ENCODE measurements at regions not wholly inside any gene's neighbourhood (a gene's known extent, or its start where the extent isn't known, plus 50 kb on each side); places are given as distances from the start of the nearest gene placed in this dataset.

- H3K9me3 ChIP-seq (ENCODE audit: insufficient read depth, low read depth, low read length): no peaks in the 10 kb centered on the region
- H3K27me3 ChIP-seq (ENCODE audit: insufficient read depth, low read length, poor library complexity, severe bottlenecking): no peaks in the 10 kb centered on the region
- H3K4me2 ChIP-seq (ENCODE audit: low read depth, low read length, poor library complexity, severe bottlenecking): no peak overlapping the region
- no peaks in the 10 kb centered on the region for H3K36me3 ChIP-seq (ENCODE audit: insufficient read depth, low read length)
- H3F3A ChIP-seq (ENCODE audit: low read depth): no peaks in the 10 kb centered on the region
- H4K20me1 ChIP-seq (ENCODE audit: insufficient read depth, low read length, poor library complexity, severe bottlenecking): no peaks in the 10 kb centered on the region
- H3K79me2 ChIP-seq (ENCODE audit: insufficient read depth, low read length): no peaks in the 10 kb centered on the region
- H3K9me2 ChIP-seq (replicated peaks; ENCODE audit: low read depth, low read length): no peaks in the 10 kb centered on the region
- no peak overlapping the region for H3K9ac ChIP-seq (ENCODE audit: low read depth, low read length, poor library complexity, severe bottlenecking)
- no peak for TF ChIP-seq CTCF (conservative IDR thresholded peaks at IDR 0.05; ENCODE audit: low read length)
- TF ChIP-seq EZH2phosphoT487 (IDR thresholded peaks at IDR 0.05; ENCODE audit: borderline replicate concordance): no peak
- H3K4me1 ChIP-seq (ENCODE audit: insufficient read depth, low read length, poor library complexity, severe bottlenecking): no peaks in the 10 kb centered on the region
- no peak overlapping the region for H2AFZ ChIP-seq (ENCODE audit: low read length)
- H3K4me3 ChIP-seq (ENCODE audit: low read length, poor library complexity, severe bottlenecking): no peak overlapping the region
Observed at GRCh38 chr11:104781037-104781436, 117.2 kb downstream of the CASP12 start.

DNA sequence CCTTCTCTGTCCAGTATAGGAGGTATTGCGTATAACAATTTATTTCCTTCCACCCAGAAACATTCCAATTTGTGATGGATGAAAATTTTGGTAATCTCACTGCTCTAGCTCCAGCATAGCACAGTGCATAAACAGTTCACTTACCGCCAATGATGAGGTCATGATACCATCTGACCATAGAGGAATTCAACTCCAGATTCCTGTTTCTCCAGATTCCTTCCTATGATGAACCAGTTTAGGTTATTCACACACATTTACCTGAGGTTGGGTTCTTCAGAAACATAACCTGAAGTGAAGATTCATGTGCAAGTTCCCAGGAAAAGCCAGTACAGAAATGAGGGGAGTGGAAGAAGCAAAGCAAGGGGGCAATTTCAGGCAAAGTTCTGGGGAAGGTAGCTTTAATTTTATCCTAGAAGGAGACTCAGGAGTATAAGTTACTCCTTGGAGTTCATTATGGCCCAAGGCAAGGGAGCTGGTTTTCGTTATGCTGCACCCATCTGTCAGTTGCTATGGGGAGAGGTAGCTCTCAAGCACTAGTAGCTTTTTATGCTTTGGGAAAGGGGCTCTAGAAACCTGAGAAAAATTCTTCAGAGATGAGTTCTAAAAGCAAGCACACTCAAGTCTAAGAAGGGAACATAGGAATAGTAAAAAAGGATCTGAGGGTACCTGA lies 121.6 kb downstream of the CASP12 start:
- no peak overlapping the region for H3K4me2 ChIP-seq (ENCODE audit: low read depth, low read length, poor library complexity, severe bottlenecking)
- H3K9me2 ChIP-seq (replicated peaks; ENCODE audit: low read depth, low read length): no peaks in the 10 kb centered on the region
- H3K9ac ChIP-seq (ENCODE audit: low read depth, low read length, poor library complexity, severe bottlenecking): no peak overlapping the region
- H2AFZ ChIP-seq (ENCODE audit: low read length): no peak overlapping the region
- H3K36me3 ChIP-seq (ENCODE audit: insufficient read depth, low read length): no peaks in the 10 kb centered on the region
- peaks cover 4% of the 10 kb centered on the region; the same call in 1 of the 2 replicates for H3K9me3 ChIP-seq (ENCODE audit: insufficient read depth, low read depth, low read length)
- TF ChIP-seq CTCF (conservative IDR thresholded peaks at IDR 0.05; ENCODE audit: low read length) (no peak), EZH2phosphoT487 (IDR thresholded peaks at IDR 0.05; ENCODE audit: borderline replicate concordance) (no peak)
- no peaks in the 10 kb centered on the region for H3F3A ChIP-seq (ENCODE audit: low read depth)
- no peaks in the 10 kb centered on the region for H4K20me1 ChIP-seq (ENCODE audit: insufficient read depth, low read length, poor library complexity, severe bottlenecking)
- H3K4me1 ChIP-seq (ENCODE audit: insufficient read depth, low read length, poor library complexity, severe bottlenecking): peaks cover 3% of the 10 kb centered on the region
- no peaks in the 10 kb centered on the region for H3K27me3 ChIP-seq (ENCODE audit: insufficient read depth, low read length, poor library complexity, severe bottlenecking)
- no peak overlapping the region for H3K4me3 ChIP-seq (ENCODE audit: low read length, poor library complexity, severe bottlenecking)
- H3K79me2 ChIP-seq (ENCODE audit: insufficient read depth, low read length): no peaks in the 10 kb centered on the region

- H2AFZ ChIP-seq (ENCODE audit: low read length): no peak overlapping the region
- no peaks in the 10 kb centered on the region for H3K36me3 ChIP-seq (ENCODE audit: insufficient read depth, low read length)
- no peak overlapping the region for H3K9ac ChIP-seq (ENCODE audit: low read depth, low read length, poor library complexity, severe bottlenecking)
- no peaks in the 10 kb centered on the region for H3K9me2 ChIP-seq (replicated peaks; ENCODE audit: low read depth, low read length)
- peaks cover 4% of the 10 kb centered on the region; the same call in 1 of the 2 replicates for H3K9me3 ChIP-seq (ENCODE audit: insufficient read depth, low read depth, low read length)
- H4K20me1 ChIP-seq (ENCODE audit: insufficient read depth, low read length, poor library complexity, severe bottlenecking): no peaks in the 10 kb centered on the region
- peaks cover 3% of the 10 kb centered on the region for H3K4me1 ChIP-seq (ENCODE audit: insufficient read depth, low read length, poor library complexity, severe bottlenecking)
- H3K4me3 ChIP-seq (ENCODE audit: low read length, poor library complexity, severe bottlenecking): no peak overlapping the region
- no peak overlapping the region for H3K4me2 ChIP-seq (ENCODE audit: low read depth, low read length, poor library complexity, severe bottlenecking)
- H3F3A ChIP-seq (ENCODE audit: low read depth): no peaks in the 10 kb centered on the region
- TF ChIP-seq CTCF (conservative IDR thresholded peaks at IDR 0.05; ENCODE audit: low read length) (no peak), EZH2phosphoT487 (IDR thresholded peaks at IDR 0.05; ENCODE audit: borderline replicate concordance) (no peak)
- H3K27me3 ChIP-seq (ENCODE audit: insufficient read depth, low read length, poor library complexity, severe bottlenecking): no peaks in the 10 kb centered on the region
- no peaks in the 10 kb centered on the region for H3K79me2 ChIP-seq (ENCODE audit: insufficient read depth, low read length)
Observed at GRCh38 chr11:104774578-104774977, 123.7 kb downstream of the CASP12 start.

All from Loucy (cell line).